SK-N-SH treated with all-trans-retinoic acid at 6 μM for 48 hours (cell line): ENCODE measurements at regions not wholly inside any gene's neighbourhood (a gene's known extent, or its start where the extent isn't known, plus 50 kb on each side); places are given as distances from the start of the nearest gene placed in this dataset.
A peak's percentile ranks its signal among the peaks of the same experiment; 100 is the strongest.

ENCODE experiments used
- ATAC-seq: fragments of 200-7000 bp; cut with Tn5 transposase; 3 replicates; pipeline ENCODE4 v1.9.1; 2020; ENCODE audit warnings: mild to moderate bottlenecking, moderate library complexity
- ARNTL ChIP-seq: fragments of 450-650 bp; formaldehyde crosslinking; IDR thresholded peaks from 2 replicates; pipeline ENCODE4 v1.5.0; 2020; ENCODE audit warnings: low read depth, mild to moderate bottlenecking, moderate library complexity, borderline replicate concordance
- BACH2 ChIP-seq: fragments of 250-450 bp; sonication (Bioruptor Pico); IDR thresholded peaks from 2 replicates; pipeline ENCODE4 v1.9.0; 2021; ENCODE audit warnings: mild to moderate bottlenecking, borderline replicate concordance
- CREB5 ChIP-seq: fragments of 250-450 bp; sonication (Bioruptor Pico); IDR thresholded peaks from 2 replicates; pipeline ENCODE4 v1.5.1; 2020; ENCODE audit warnings: low read depth, mild to moderate bottlenecking, moderate library complexity
- CSDC2 ChIP-seq: fragments of 250-450 bp; sonication (Bioruptor Pico); IDR thresholded peaks from 2 replicates; pipeline ENCODE4 v1.5.0; 2020; ENCODE audit warnings: mild to moderate bottlenecking, moderate library complexity
- CSRNP3 ChIP-seq: fragments of 250-450 bp; sonication (Bioruptor Pico); IDR thresholded peaks from 2 replicates; pipeline ENCODE4 v1.5.1; 2021; ENCODE audit warnings: mild to moderate bottlenecking, moderate library complexity
- ESRRG ChIP-seq: fragments of 250-450 bp; sonication (Bioruptor Pico); IDR thresholded peaks from 2 replicates; pipeline ENCODE4 v1.6.1; 2021; ENCODE audit warnings: mild to moderate bottlenecking
- GLIS3 ChIP-seq: fragments of 250-450 bp; sonication (Bioruptor Pico); IDR thresholded peaks from 2 replicates; pipeline ENCODE4 v1.5.0; 2020; ENCODE audit warnings: mild to moderate bottlenecking, moderate library complexity
- ISL1 ChIP-seq: fragments of 250-450 bp; sonication (Bioruptor Pico); IDR thresholded peaks from 2 replicates; pipeline ENCODE4 v2.1.2; 2022; ENCODE audit warnings: mild to moderate bottlenecking, moderate library complexity
- OSR1 ChIP-seq: fragments of 250-450 bp; sonication (Bioruptor Pico); IDR thresholded peaks from 2 replicates; pipeline ENCODE4 v1.8.0; 2022; ENCODE audit warnings: moderate library complexity, mild to moderate bottlenecking, inconsistent platforms
- PATZ1 ChIP-seq: fragments of 250-450 bp; sonication (Bioruptor Pico); IDR thresholded peaks from 2 replicates; pipeline ENCODE4 v1.8.0; 2020; ENCODE audit warnings: mild to moderate bottlenecking, moderate library complexity, borderline replicate concordance
- POU6F1 ChIP-seq: fragments of 250-450 bp; sonication (Bioruptor Pico); IDR thresholded peaks from 2 replicates; pipeline ENCODE4 v1.8.0; 2021; ENCODE audit warnings: low read depth, mild to moderate bottlenecking, moderate library complexity, borderline replicate concordance
- RARB ChIP-seq: fragments of 250-450 bp; sonication (Bioruptor Pico); IDR thresholded peaks from 2 replicates; pipeline ENCODE4 v1.8.0; 2021; ENCODE audit warnings: mild to moderate bottlenecking, moderate library complexity
- SNAI2 ChIP-seq: fragments of 250-450 bp; sonication (Bioruptor Pico); IDR thresholded peaks from 2 replicates; pipeline ENCODE4 v1.5.0; 2020; ENCODE audit warnings: mild to moderate bottlenecking, moderate library complexity
- TCF4 ChIP-seq: fragments of 250-450 bp; sonication (Bioruptor Pico); IDR thresholded peaks from 2 replicates; pipeline ENCODE4 v1.8.0; 2021; ENCODE audit warnings: mild to moderate bottlenecking, moderate library complexity, borderline replicate concordance
- TOX ChIP-seq: fragments of 250-450 bp; sonication (Bioruptor Pico); IDR thresholded peaks from 2 replicates; pipeline ENCODE4 v1.8.0; 2021; ENCODE audit warnings: mild to moderate bottlenecking, moderate library complexity, borderline replicate concordance
- ZC3H10 ChIP-seq: fragments of 250-450 bp; sonication (Bioruptor Pico); IDR thresholded peaks from 2 replicates; pipeline ENCODE4 v1.5.1; 2021; ENCODE audit warnings: mild to moderate bottlenecking, moderate library complexity
- ZFP3 ChIP-seq: fragments of 250-450 bp; sonication (Bioruptor Pico); IDR thresholded peaks from 2 replicates; pipeline ENCODE4 v1.5.0; 2020; ENCODE audit warnings: mild to moderate bottlenecking, moderate library complexity
- ZFP30 ChIP-seq: fragments of 450-650 bp; formaldehyde crosslinking; IDR thresholded peaks from 2 replicates; pipeline ENCODE4 v1.5.0; 2022; ENCODE audit warnings: mild to moderate bottlenecking, moderate library complexity
- ZNF565 ChIP-seq: fragments of 450-650 bp; formaldehyde crosslinking; conservative IDR thresholded peaks from 2 replicates; pipeline ENCODE4 v1.5.0; 2020; ENCODE audit warnings: low read depth, mild to moderate bottlenecking, moderate library complexity
- ZNF70 ChIP-seq: fragments of 450-650 bp; formaldehyde crosslinking; IDR thresholded peaks from 2 replicates; pipeline ENCODE4 v1.5.0; 2020; ENCODE audit warnings: mild to moderate bottlenecking, moderate library complexity
- ZNF8 ChIP-seq: fragments of 450-650 bp; formaldehyde crosslinking; IDR thresholded peaks from 2 replicates; pipeline ENCODE4 v1.5.0; 2020; ENCODE audit warnings: mild to moderate bottlenecking, moderate library complexity

GRCh38 chr6:113057567-113058053, 710.5 kb downstream of the RFPL4B start (continued):
- no peak for TF ChIP-seq CSDC2
- TF ChIP-seq SNAI2: no peak
- TF ChIP-seq ESRRG (CRISPR knock-in tag): no peak
- TF ChIP-seq, all 23 proteins: peak for 0

- no peak for ATAC-seq
- TF ChIP-seq RARB: no peak
- no peak for TF ChIP-seq TOX (CRISPR knock-in tag)
- TF ChIP-seq ISL1 (CRISPR knock-in tag): no peak
- TF ChIP-seq GLIS3: no peak
- no peak for TF ChIP-seq TCF4 (CRISPR knock-in tag)
- no peak for TF ChIP-seq ZNF565 (CRISPR knock-in tag)
- no peak for TF ChIP-seq ESRRG (CRISPR knock-in tag)
- no peak for TF ChIP-seq PATZ1 (CRISPR knock-in tag)
- TF ChIP-seq ZNF8 (CRISPR knock-in tag): no peak
- no peak for TF ChIP-seq SNAI2
- TF ChIP-seq OSR1 (CRISPR knock-in tag): no peak
- TF ChIP-seq CSRNP3: no peak
- TF ChIP-seq ZNF70 (CRISPR knock-in tag): no peak
- no peak for TF ChIP-seq ARNTL (CRISPR knock-in tag)
- TF ChIP-seq ZC3H10 (CRISPR knock-in tag): no peak
- TF ChIP-seq BACH2 (CRISPR knock-in tag): no peak
- no peak for TF ChIP-seq CREB5 (CRISPR knock-in tag)
Observed at GRCh38 chr6:113060664-113061063, 713.5 kb downstream of the RFPL4B start.

- no peak for TF ChIP-seq ZFP3 (CRISPR knock-in tag)
- no peak for TF ChIP-seq CSDC2
- TF ChIP-seq ZNF565 (CRISPR knock-in tag): no peak
- TF ChIP-seq ISL1 (CRISPR knock-in tag): no peak; the same call in 1 of the 2 replicates
- no peak for TF ChIP-seq CSRNP3
- TF ChIP-seq GLIS3: no peak
- TF ChIP-seq OSR1 (CRISPR knock-in tag): no peak
- no peak for TF ChIP-seq POU6F1
- TF ChIP-seq ARNTL (CRISPR knock-in tag): no peak
- no peak for TF ChIP-seq TCF4 (CRISPR knock-in tag)
- no peak for TF ChIP-seq ZNF70 (CRISPR knock-in tag)
- TF ChIP-seq, all 23 proteins: peak for 0
- ATAC-seq: peak; percentile 75
Observed at GRCh38 chr6:113065611-113066010, 718.5 kb downstream of the RFPL4B start.

- TF ChIP-seq RARB (no peak), ESRRG (CRISPR knock-in tag) (no peak), ZNF8 (CRISPR knock-in tag) (no peak), ZFP30 (CRISPR knock-in tag) (no peak), ISL1 (CRISPR knock-in tag) (peak; percentile 49), CSDC2 (no peak)
- peak; percentile 76 for ATAC-seq
Observed at GRCh38 chr6:113067612-113068275, 720.6 kb downstream of the RFPL4B start.
